Panc1 (cell line): ENCODE measurements at regions not wholly inside any gene's neighbourhood (a gene's known extent, or its start where the extent isn't known, plus 50 kb on each side); places are given as distances from the start of the nearest gene placed in this dataset.

Experiments
- ATAC-seq: fragments of 200-7000 bp; cut with Tn5 transposase; 2 replicates; pipeline ENCODE4 v1.9.1; 2020; ENCODE audit warnings: mild to moderate bottlenecking, moderate library complexity
- BruUV-seq: library from RNA; stranded (reverse); fragments of 400-500 nt; replicated peaks from 2 replicates; lab custom pipeline; 2021; lab: Mats Ljungman, UMichigan
- CTCF ChIA-PET: fragments of 300-600 bp; sonication (Branson Sonifier 250); formaldehyde crosslinking; loops from one replicate; lab custom pipeline; 2022; ENCODE audit warnings: antibody characterized with exemption; lab: Charles Lee
- POLR2A ChIA-PET: fragments of 300-600 bp; sonication (Branson Sonifier 250); formaldehyde crosslinking; loops from one replicate; lab custom pipeline; 2022; ENCODE audit warnings: antibody characterized with exemption; lab: Charles Lee
- DNase-seq: peaks from one replicate; pipeline ENCODE4 v3.0.0-alpha.2; 2010; ENCODE audit warnings: low read depth, low spot score
- H3K27ac ChIP-seq: 2 replicates; pipeline ENCODE4 v1.5.1; 2011; ENCODE audit warnings: mild to moderate bottlenecking, low read length, inconsistent platforms
- H3K27me3 ChIP-seq: fragments of 200-500 bp; sonication (Bioruptor generic); 2 replicates; pipeline ENCODE4 v1.6.0; 2014; ENCODE audit warnings: low read length, inconsistent platforms; ENCODE audit not compliant: control insufficient read depth, insufficient read depth
- H3K36me3 ChIP-seq: fragments of 200-500 bp; sonication (Bioruptor generic); 2 replicates; pipeline ENCODE4 v1.5.1; 2014; ENCODE audit warnings: inconsistent platforms, mild to moderate bottlenecking, low read length, moderate library complexity; ENCODE audit not compliant: control insufficient read depth, insufficient read depth
- H3K4me1 ChIP-seq: 2 replicates; pipeline ENCODE4 v1.5.1; 2011; ENCODE audit warnings: inconsistent platforms, mild to moderate bottlenecking, low read length, moderate library complexity; ENCODE audit not compliant: control insufficient read depth, insufficient read depth
- H3K4me3 ChIP-seq, 2 experiments: 2 replicates each; pipeline ENCODE4 v1.5.1; 2011 to 2012; ENCODE audit warnings: low read depth in 2 of 2, low read length in 2 of 2, mild to moderate bottlenecking in 2 of 2, inconsistent platforms in 1 of 2, moderate library complexity in 1 of 2
- H3K9me3 ChIP-seq: fragments of 200-500 bp; sonication (Bioruptor generic); 2 replicates; pipeline ENCODE4 v1.5.1; 2014; ENCODE audit warnings: low read depth, mild to moderate bottlenecking, inconsistent platforms, low read length, moderate library complexity; ENCODE audit not compliant: control insufficient read depth, insufficient read depth
- POLR2AphosphoS5 ChIP-seq: IDR thresholded peaks from 2 replicates; pipeline ENCODE4 v1.6.1; 2012; ENCODE audit warnings: mild to moderate bottlenecking, low read depth, low read length, moderate library complexity
- REST ChIP-seq, 2 experiments: IDR thresholded peaks; 2 replicates each; pipeline ENCODE4 v1.6.1; 2011 to 2012; ENCODE audit warnings: low read depth in 2 of 2, control low read depth in 1 of 2, low read length in 1 of 2, mild to moderate bottlenecking in 1 of 2, moderate library complexity in 1 of 2; ENCODE audit not compliant: insufficient read depth in 1 of 2
- SIN3A ChIP-seq: IDR thresholded peaks from 2 replicates; pipeline ENCODE4 v1.6.1; 2012; ENCODE audit warnings: low read depth, mild to moderate bottlenecking, low read length, moderate library complexity, borderline replicate concordance; ENCODE audit not compliant: insufficient read depth
- TCF7L2 ChIP-seq: IDR thresholded peaks from 2 replicates; pipeline ENCODE4 v1.6.1; 2011; ENCODE audit warnings: mild to moderate bottlenecking, low read depth, low read length, inconsistent platforms
- in situ Hi-C: cut with HindIII; loops from 2 replicates; pipeline ENCODE4 v1.10.0; 2016; ENCODE audit warnings: low sequenced_read_pairs, low pct_unique_long_range_greater_than_20kb
- intact Hi-C: fragments of 100-400 bp; cut with micrococcal nuclease; formaldehyde crosslinking; loops from one replicate; pipeline ENCODE4 v1.10.0; 2022; ENCODE audit not compliant: unreplicated experiment
- TF ChIP-seq, protein P1 (sequence below): fragments of 450-650 bp; IDR thresholded peaks from 2 replicates; pipeline ENCODE4 v1.5.1; 2017; ENCODE audit warnings: mild to moderate bottlenecking

- H3K27ac ChIP-seq, result no peak overlapping the region
- POLR2A ChIA-PET, result no interaction called here
- CTCF ChIA-PET, result no interaction called here
- H3K9me3 ChIP-seq, result no peaks in the 10 kb centered on the region
- in situ Hi-C loops, result no loop called here
- no peaks in the 10 kb centered on the region for H3K27me3 ChIP-seq
- no peak for TF ChIP-seq REST (IDR thresholded peaks at IDR 0.05; ENCODE audit: insufficient read depth in 1 of 2, low read depth in 2 of 2, low read length in 1 of 2)
- TF ChIP-seq, protein P1, sequence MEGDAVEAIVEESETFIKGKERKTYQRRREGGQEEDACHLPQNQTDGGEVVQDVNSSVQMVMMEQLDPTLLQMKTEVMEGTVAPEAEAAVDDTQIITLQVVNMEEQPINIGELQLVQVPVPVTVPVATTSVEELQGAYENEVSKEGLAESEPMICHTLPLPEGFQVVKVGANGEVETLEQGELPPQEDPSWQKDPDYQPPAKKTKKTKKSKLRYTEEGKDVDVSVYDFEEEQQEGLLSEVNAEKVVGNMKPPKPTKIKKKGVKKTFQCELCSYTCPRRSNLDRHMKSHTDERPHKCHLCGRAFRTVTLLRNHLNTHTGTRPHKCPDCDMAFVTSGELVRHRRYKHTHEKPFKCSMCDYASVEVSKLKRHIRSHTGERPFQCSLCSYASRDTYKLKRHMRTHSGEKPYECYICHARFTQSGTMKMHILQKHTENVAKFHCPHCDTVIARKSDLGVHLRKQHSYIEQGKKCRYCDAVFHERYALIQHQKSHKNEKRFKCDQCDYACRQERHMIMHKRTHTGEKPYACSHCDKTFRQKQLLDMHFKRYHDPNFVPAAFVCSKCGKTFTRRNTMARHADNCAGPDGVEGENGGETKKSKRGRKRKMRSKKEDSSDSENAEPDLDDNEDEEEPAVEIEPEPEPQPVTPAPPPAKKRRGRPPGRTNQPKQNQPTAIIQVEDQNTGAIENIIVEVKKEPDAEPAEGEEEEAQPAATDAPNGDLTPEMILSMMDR, result no peak
- TF ChIP-seq TCF7L2, result no peak
- TF ChIP-seq SIN3A, result no peak
- no peak for TF ChIP-seq POLR2AphosphoS5
- H3K4me3 ChIP-seq, result no peak overlapping the region
- BruUV-seq, result no TSS peak
- H3K4me1 ChIP-seq, result no peaks in the 10 kb centered on the region
- no peaks in the 10 kb centered on the region for H3K36me3 ChIP-seq
- ATAC-seq (no peak), DNase-seq (no peak)
- intact Hi-C loops, result no loop called here
Measured at GRCh38 chr17:77722366-77722765, 236.1 kb upstream of the TNRC6C start.

GRCh38 chr17:77723071-77723908 lies 235.2 kb upstream of the TNRC6C start:
- no peak for ATAC-seq
- in situ Hi-C loops, result no loop called here
- BruUV-seq, result no TSS peak

More at GRCh38 chr17:77723071-77723908, 235.2 kb upstream of the TNRC6C start:
- Histone ChIP-seq H3K27ac (no peak overlapping the region), H3K9me3 (no peaks in the 10 kb centered on the region), H3K4me1 (no peaks in the 10 kb centered on the region), H3K27me3 (peaks cover 2% of the 10 kb centered on the region; the same call in 1 of the 2 replicates), H3K36me3 (no peaks in the 10 kb centered on the region), H3K4me3 (no peak overlapping the region)
- intact Hi-C loops, result no loop called here
- POLR2A ChIA-PET, result no interaction called here
- DNase-seq, result no peak
- TF ChIP-seq TCF7L2 (no peak), REST (IDR thresholded peaks at IDR 0.05; ENCODE audit: insufficient read depth in 1 of 2, low read depth in 2 of 2, low read length in 1 of 2) (no peak), SIN3A (no peak), POLR2AphosphoS5 (no peak)
- TF ChIP-seq, protein P1, result no peak
- CTCF ChIA-PET, result no interaction called here
